PC-9 (cell line): ENCODE measurements at regions not wholly inside any gene's neighbourhood (a gene's known extent, or its start where the extent isn't known, plus 50 kb on each side); places are given as distances from the start of the nearest gene placed in this dataset.
A peak's percentile ranks its signal among the peaks of the same experiment; 100 is the strongest.

Experiments
- BruUV-seq: library from RNA; stranded (reverse); fragments of 400-500 nt; replicated peaks from 2 replicates; lab custom pipeline; 2021; lab: Mats Ljungman, UMichigan
- CTCF ChIA-PET: fragments of 300-600 bp; sonication (Branson Sonifier 250); formaldehyde crosslinking; loops from one replicate; lab custom pipeline; 2022; ENCODE audit warnings: antibody characterized with exemption; lab: Charles Lee
- POLR2A ChIA-PET: fragments of 300-600 bp; sonication (Branson Sonifier 250); formaldehyde crosslinking; loops from one replicate; lab custom pipeline; 2022; ENCODE audit warnings: antibody characterized with exemption; ENCODE audit not compliant: unreplicated experiment; lab: Charles Lee
- DNase-seq, 2 experiments: peaks; one replicate each; pipeline versions ENCODE4 v3.0.0 to v3.0.0-alpha.2; 2015 to 2022; ENCODE audit warnings: mixed read lengths in 1 of 2
- H2AFZ ChIP-seq: fragments of 200-600 bp; sonication (generic); 2 replicates; pipeline ENCODE4 v1.8.1; 2017; ENCODE audit warnings: antibody characterized with exemption
- H3F3A ChIP-seq: fragments of 200-600 bp; sonication (generic); 2 replicates; pipeline ENCODE4 v1.8.1; 2017; ENCODE audit warnings: antibody characterized with exemption, mild to moderate bottlenecking, low read depth; ENCODE audit not compliant: insufficient read depth
- H3K27ac ChIP-seq: fragments of 200-600 bp; sonication (generic); 2 replicates; pipeline ENCODE4 v1.6.1; 2016; ENCODE audit warnings: mixed run types
- H3K27me3 ChIP-seq: fragments of 200-600 bp; sonication (generic); 2 replicates; pipeline ENCODE4 v1.6.1; 2016; ENCODE audit warnings: low read depth, mixed run types; ENCODE audit not compliant: insufficient read depth
- H3K36me3 ChIP-seq: fragments of 200-600 bp; sonication (generic); 2 replicates; pipeline ENCODE4 v1.6.1; 2016; ENCODE audit warnings: low read depth, mixed run types
- H3K4me1 ChIP-seq: fragments of 200-600 bp; sonication (generic); replicated peaks from 2 replicates; pipeline ENCODE4 v1.6.1; 2016; ENCODE audit warnings: mixed run types; ENCODE audit not compliant: insufficient read depth
- H3K4me2 ChIP-seq: fragments of 200-600 bp; sonication (generic); 2 replicates; pipeline ENCODE4 v1.6.1; 2017; ENCODE audit warnings: mixed run types
- H3K4me3 ChIP-seq: fragments of 200-600 bp; sonication (generic); 2 replicates; pipeline ENCODE4 v1.6.1; 2016; ENCODE audit warnings: mixed run types
- H3K79me2 ChIP-seq: fragments of 200-600 bp; sonication (generic); 2 replicates; pipeline ENCODE4 v1.6.1; 2017; ENCODE audit warnings: low read depth, mixed run types
- H3K9me2 ChIP-seq: fragments of 200-600 bp; sonication (generic); 2 replicates; pipeline ENCODE4 v1.8.1; 2017; ENCODE audit warnings: mild to moderate bottlenecking; ENCODE audit not compliant: insufficient read depth
- H3K9me3 ChIP-seq: fragments of 200-600 bp; sonication (generic); 2 replicates; pipeline ENCODE4 v1.8.1; 2016; ENCODE audit warnings: low read depth; ENCODE audit not compliant: insufficient read depth
- H4K20me1 ChIP-seq: fragments of 200-600 bp; sonication (generic); 2 replicates; pipeline ENCODE4 v1.8.1; 2017; ENCODE audit not compliant: insufficient read depth
- EZH2 ChIP-seq: fragments of 200-600 bp; sonication (generic); IDR thresholded peaks from 2 replicates; pipeline ENCODE4 v1.8.0; 2017; ENCODE audit warnings: antibody characterized with exemption, low read depth
- intact Hi-C: fragments of 100-400 bp; cut with micrococcal nuclease; formaldehyde crosslinking; loops from one replicate; pipeline ENCODE4 v1.10.0; 2022; ENCODE audit not compliant: unreplicated experiment
- TF ChIP-seq, protein P1 (sequence below): fragments of 200-600 bp; sonication (generic); conservative IDR thresholded peaks from 2 replicates; pipeline ENCODE4 v1.6.1; 2017; ENCODE audit warnings: mixed run types, antibody characterized with exemption, mild to moderate bottlenecking, moderate library complexity

DNA sequence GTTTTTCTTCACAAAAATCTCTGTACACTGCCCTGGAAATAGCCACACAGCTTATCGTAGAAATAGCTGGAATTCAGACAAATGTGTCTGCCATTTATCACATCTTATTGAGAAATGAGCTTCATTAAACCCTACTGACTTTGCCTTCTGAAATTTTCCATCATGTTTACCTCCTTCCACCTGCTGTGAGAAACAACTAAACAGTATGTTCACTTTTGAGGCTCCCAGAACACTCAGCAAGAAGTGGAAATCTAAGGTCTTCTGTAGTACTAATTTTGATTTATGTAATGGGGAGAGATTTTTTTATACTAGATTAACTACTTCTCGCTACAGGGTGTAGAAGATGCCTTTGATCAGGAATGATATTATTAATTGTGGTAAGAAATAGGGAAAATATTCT, 268.0 kb downstream of the KCNC2 start:
- Histone ChIP-seq H3K36me3 (no peaks in the 10 kb centered on the region), H3K9me3 (no peaks in the 10 kb centered on the region), H3K9me2 (no peaks in the 10 kb centered on the region), H3K4me1 (no peaks in the 10 kb centered on the region), H3F3A (no peaks in the 10 kb centered on the region), H3K79me2 (no peaks in the 10 kb centered on the region), H2AFZ (no peak overlapping the region; the same call in 1 of the 2 replicates), H4K20me1 (no peaks in the 10 kb centered on the region), H3K4me3 (no peak overlapping the region), H3K27ac (no peak overlapping the region), H3K4me2 (no peak overlapping the region), H3K27me3 (no peaks in the 10 kb centered on the region)
- TF ChIP-seq, protein P1, sequence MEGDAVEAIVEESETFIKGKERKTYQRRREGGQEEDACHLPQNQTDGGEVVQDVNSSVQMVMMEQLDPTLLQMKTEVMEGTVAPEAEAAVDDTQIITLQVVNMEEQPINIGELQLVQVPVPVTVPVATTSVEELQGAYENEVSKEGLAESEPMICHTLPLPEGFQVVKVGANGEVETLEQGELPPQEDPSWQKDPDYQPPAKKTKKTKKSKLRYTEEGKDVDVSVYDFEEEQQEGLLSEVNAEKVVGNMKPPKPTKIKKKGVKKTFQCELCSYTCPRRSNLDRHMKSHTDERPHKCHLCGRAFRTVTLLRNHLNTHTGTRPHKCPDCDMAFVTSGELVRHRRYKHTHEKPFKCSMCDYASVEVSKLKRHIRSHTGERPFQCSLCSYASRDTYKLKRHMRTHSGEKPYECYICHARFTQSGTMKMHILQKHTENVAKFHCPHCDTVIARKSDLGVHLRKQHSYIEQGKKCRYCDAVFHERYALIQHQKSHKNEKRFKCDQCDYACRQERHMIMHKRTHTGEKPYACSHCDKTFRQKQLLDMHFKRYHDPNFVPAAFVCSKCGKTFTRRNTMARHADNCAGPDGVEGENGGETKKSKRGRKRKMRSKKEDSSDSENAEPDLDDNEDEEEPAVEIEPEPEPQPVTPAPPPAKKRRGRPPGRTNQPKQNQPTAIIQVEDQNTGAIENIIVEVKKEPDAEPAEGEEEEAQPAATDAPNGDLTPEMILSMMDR: no peak
- TF ChIP-seq EZH2: no peak
- BruUV-seq: no TSS peak
- CTCF ChIA-PET: no interaction called here
- POLR2A ChIA-PET: interaction anchor here (0.5 kb wide), 1 partner anchor 831 kb away, joined by 3 read pairs; no protein-coding TSS in a partner anchor
- DNase-seq: no peak
- intact Hi-C loops: no loop called here

DNA sequence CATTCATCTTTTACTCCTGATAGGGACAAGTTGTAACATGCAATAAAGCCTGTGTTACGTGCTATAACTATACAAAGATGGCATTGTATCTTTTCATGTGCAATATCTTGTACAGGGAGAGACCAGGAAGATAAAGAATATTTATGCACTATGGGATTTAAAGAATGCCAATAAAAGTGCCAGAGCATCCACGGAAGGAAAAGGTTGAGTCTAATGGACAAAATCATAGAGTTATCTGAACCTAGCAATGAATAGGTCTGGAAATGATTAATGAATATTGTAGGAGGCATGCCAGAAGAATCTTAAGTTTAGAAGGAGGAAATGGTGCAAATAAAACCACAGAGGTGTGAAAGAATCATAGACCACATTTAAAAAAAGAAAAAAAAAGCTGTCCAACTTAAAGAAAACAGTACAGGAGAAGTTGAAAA, 263.9 kb downstream of the KCNC2 start:
- no peak for DNase-seq
- Histone ChIP-seq H3K4me2 (no peak overlapping the region), H4K20me1 (no peaks in the 10 kb centered on the region), H3K4me3 (no peak overlapping the region), H3K4me1 (no peaks in the 10 kb centered on the region), H3K9me2 (no peaks in the 10 kb centered on the region), H3K9me3 (no peaks in the 10 kb centered on the region), H2AFZ (0 out of 2 replicates have a peak overlapping the region, but pooled peaks have one; percentile 66), H3F3A (no peaks in the 10 kb centered on the region), H3K79me2 (no peaks in the 10 kb centered on the region), H3K27ac (no peak overlapping the region), H3K36me3 (no peaks in the 10 kb centered on the region), H3K27me3 (no peaks in the 10 kb centered on the region)
- no TSS peak for BruUV-seq
- POLR2A ChIA-PET: no interaction called here
- TF ChIP-seq EZH2: no peak
- TF ChIP-seq, protein P1: no peak
- intact Hi-C loops: no loop called here
- CTCF ChIA-PET: no interaction called here

DNA sequence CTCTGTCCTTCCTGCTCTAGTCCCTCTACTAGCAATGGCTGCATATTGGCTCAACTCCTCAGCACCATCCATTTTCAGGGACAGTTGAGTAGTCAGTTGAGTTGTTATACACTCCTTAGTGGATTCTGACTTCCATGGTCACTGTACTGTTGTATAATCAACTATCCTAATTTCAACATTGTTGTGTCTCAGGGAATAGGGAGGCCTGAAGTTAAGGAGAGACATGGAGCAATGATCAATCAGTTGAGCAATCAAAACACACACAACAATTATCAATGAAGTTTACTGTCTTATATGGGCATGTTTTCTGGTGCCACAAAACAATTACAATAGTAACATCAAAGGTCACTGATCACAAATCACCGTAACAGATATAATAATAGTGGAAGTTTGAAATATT, 255.9 kb downstream of the KCNC2 start:
- Histone ChIP-seq H3K4me1 (no peaks in the 10 kb centered on the region), H2AFZ (no peak overlapping the region; the same call in 1 of the 2 replicates), H3F3A (no peaks in the 10 kb centered on the region), H3K27me3 (no peaks in the 10 kb centered on the region), H3K36me3 (no peaks in the 10 kb centered on the region), H3K79me2 (no peaks in the 10 kb centered on the region), H3K4me3 (no peak overlapping the region), H3K27ac (no peak overlapping the region), H3K9me2 (no peaks in the 10 kb centered on the region), H3K4me2 (no peak overlapping the region), H4K20me1 (no peaks in the 10 kb centered on the region), H3K9me3 (0 out of 2 replicates have a peak, but pooled peaks cover 7% of the 10 kb centered on the region)
- TF ChIP-seq, protein P1: no peak
- no peak for TF ChIP-seq EZH2
- no TSS peak for BruUV-seq
- CTCF ChIA-PET: no interaction called here
- intact Hi-C loops: no loop called here
- DNase-seq: no peak
- POLR2A ChIA-PET: no interaction called here
